GM10248 (cell line): ENCODE measurements at regions not wholly inside any gene's neighbourhood (a gene's known extent, or its start where the extent isn't known, plus 50 kb on each side); places are given as distances from the start of the nearest gene placed in this dataset.

Experiments used
- CTCF ChIA-PET: fragments of 300-600 bp; sonication (Branson Sonifier 250); formaldehyde crosslinking; extraction: SDS; loops from one replicate; lab custom pipeline; 2021; ENCODE audit warnings: antibody characterized with exemption; lab: Yijun Ruan, JAX
- POLR2A ChIA-PET: fragments of 350-650 bp; sonication (Branson Sonifier 250); formaldehyde crosslinking; extraction: SDS; loops from one replicate; lab custom pipeline; 2020; ENCODE audit warnings: antibody characterized with exemption; lab: Yijun Ruan, JAX
- DNase-seq: peaks from one replicate; pipeline ENCODE4 v3.0.0; 2012; ENCODE audit errors: extremely low spot score
- TF ChIP-seq, protein P1 (sequence below): IDR thresholded peaks from 2 replicates; pipeline ENCODE4 v1.5.1; 2012; ENCODE audit warnings: mild to moderate bottlenecking, low read depth; ENCODE audit errors: extremely low read depth, missing control alignments, control extremely low read depth

DNA sequence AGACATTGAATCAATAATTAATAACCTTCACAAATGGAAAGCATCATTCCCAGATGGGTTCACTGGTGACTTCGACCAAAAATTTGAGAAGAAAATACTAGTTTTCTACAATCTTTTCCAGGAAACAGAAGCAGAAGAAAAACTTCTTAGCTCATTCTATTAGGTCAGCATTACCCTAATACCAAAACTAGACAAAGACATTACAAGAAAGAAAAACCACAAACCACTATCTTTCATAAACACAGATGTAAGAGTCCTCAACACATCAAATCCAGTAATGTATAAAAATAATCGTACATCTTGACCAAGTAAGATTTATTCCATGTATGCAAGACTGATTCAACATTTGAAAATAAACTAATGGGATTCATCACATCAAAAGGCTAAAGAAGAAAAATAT is 64.0 kb upstream of the CDK1 start:
- POLR2A ChIA-PET, result no interaction called here
- CTCF ChIA-PET, result no interaction called here
- no peak for DNase-seq
- TF ChIP-seq, protein P1, sequence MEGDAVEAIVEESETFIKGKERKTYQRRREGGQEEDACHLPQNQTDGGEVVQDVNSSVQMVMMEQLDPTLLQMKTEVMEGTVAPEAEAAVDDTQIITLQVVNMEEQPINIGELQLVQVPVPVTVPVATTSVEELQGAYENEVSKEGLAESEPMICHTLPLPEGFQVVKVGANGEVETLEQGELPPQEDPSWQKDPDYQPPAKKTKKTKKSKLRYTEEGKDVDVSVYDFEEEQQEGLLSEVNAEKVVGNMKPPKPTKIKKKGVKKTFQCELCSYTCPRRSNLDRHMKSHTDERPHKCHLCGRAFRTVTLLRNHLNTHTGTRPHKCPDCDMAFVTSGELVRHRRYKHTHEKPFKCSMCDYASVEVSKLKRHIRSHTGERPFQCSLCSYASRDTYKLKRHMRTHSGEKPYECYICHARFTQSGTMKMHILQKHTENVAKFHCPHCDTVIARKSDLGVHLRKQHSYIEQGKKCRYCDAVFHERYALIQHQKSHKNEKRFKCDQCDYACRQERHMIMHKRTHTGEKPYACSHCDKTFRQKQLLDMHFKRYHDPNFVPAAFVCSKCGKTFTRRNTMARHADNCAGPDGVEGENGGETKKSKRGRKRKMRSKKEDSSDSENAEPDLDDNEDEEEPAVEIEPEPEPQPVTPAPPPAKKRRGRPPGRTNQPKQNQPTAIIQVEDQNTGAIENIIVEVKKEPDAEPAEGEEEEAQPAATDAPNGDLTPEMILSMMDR, result no peak

DNA sequence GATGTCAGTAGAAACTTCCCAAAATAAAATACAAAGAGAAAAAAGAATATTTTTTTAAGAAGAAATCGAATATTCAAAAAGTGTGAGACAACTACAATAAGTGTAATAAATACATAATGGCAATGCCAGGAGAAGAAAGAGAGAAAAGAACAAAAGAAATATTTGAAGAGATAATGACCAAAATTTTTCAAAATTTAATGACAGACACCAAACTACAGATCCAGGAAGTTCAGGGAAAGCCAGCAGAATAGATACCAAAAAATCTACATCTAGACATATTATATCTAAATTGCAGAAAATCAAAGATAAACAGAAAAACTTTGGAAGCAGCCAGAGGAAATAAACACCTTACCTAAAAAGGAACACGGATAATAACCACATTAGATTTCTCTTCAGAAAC is 66.8 kb upstream of the CDK1 start:
- POLR2A ChIA-PET, result no interaction called here
- CTCF ChIA-PET, result interaction anchor here (1.6 kb wide), 1 partner anchor 10 kb away, joined by 4 read pairs; no protein-coding TSS in a partner anchor
- TF ChIP-seq, protein P1, result no peak
- DNase-seq, result no peak

DNA sequence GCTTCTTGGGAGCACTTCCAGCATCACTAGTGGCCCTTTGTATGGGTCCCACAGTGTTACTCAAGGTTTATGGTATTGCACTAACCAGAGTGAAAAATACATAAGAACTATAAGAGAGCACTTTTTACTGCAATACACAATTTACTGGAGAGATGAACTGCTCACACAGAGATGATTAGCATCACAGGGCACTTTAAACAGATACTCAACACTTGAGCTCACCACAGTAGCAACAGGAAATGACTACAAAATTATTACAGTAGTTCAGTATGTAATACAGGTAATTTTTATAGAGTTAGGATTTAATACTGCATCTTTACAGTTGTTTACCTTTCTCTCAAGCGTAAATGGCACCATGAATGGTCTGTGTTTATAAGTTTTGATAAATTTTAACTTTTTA is 68.2 kb upstream of the CDK1 start:
- ChIA-PET POLR2A (no interaction called here), CTCF (no interaction called here)
- DNase-seq, result no peak
- TF ChIP-seq, protein P1, result no peak

DNA sequence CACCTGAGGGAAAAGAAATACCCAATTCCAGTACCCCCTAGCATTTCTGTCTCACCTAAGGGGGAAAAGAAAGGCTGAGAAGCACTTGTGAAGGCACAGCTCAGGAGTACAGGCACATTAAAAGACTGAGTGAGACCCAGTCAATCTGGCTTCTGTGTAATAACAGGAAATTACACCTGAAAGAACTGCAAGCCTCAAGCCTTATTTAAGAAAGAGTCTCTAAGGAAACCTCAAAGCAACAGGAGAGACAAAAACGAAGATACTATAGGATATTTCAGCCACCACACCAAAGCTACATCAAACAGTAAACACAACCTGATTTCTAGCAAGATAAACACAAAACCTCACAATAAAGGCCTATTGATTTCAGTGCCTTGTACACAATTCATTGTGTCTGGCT is 69.6 kb upstream of the CDK1 start:
- DNase-seq, result no peak
- ChIA-PET POLR2A (no interaction called here), CTCF (no interaction called here)
- TF ChIP-seq, protein P1, result no peak

DNA sequence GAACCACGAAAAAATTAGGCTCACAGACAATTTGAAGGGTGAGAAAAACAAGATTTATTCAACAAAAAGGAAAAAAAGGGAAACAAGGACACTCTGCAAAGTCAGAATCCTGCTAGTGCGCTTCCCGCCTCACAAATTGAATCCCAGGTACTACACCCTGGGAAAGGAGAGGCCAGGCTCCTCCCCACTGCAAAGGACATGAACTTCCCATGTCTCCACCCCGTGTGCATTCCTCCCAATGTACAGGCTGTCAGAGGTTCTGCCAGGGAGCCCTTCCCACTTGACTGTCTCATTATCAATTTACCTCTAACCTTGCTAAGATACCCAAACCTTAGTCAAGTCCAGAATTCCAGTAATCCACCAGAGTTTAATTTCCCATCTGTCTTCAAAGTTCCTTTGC is 70.4 kb upstream of the CDK1 start:
- ChIA-PET POLR2A (no interaction called here), CTCF (no interaction called here)
- DNase-seq, result no peak
- TF ChIP-seq, protein P1, result no peak

DNA sequence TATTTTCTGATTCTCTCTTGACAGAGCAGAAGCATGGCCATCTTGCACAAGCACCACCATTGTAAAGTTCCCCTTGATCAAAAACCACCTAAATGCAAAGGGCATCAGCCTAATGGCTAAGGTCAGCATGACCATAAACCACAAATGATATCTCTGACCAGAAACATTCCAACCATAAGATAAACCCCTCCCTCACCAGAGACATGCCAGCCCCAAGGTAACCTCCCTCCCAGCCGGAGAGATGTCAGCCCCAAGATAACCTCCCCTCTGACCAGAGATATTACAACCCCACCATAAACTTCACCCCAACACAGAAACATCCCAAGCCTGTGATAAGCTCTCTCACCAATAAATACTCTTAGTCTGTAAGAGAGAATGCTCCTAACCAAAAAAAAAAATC is 72.1 kb upstream of the CDK1 start:
- TF ChIP-seq, protein P1, result no peak
- ChIA-PET POLR2A (interaction anchor here (0.7 kb wide), 1 partner anchor 14 kb away, joined by 5 read pairs; no protein-coding TSS in a partner anchor), CTCF (no interaction called here)
- DNase-seq, result no peak
